HepG2 (cell line): ENCODE measurements at regions not wholly inside any gene's neighbourhood (a gene's known extent, or its start where the extent isn't known, plus 50 kb on each side); places are given as distances from the start of the nearest gene placed in this dataset.

Experiments used
- ATAC-seq: fragments of 200-7000 bp; cut with Tn5 transposase; 3 replicates; pipeline ENCODE4 v1.9.1; 2020; ENCODE audit warnings: mild to moderate bottlenecking, moderate library complexity
- BruUV-seq: library from RNA; stranded (reverse); fragments of 400-500 nt; replicated peaks from 2 replicates; lab custom pipeline; 2021; lab: Mats Ljungman, UMichigan
- CTCF ChIA-PET: fragments of 300-600 bp; formaldehyde crosslinking; extraction: SDS; loops from one replicate; lab custom pipeline; 2021; ENCODE audit warnings: low total read pairs, inconsistent platforms, low intra/inter-chr PET ratio; lab: Yijun Ruan, JAX
- POLR2A ChIA-PET: fragments of 350-600 bp; sonication (Branson Sonifier 250); formaldehyde crosslinking; loops from one replicate; lab custom pipeline; 2020; ENCODE audit warnings: antibody characterized with exemption, inconsistent platforms; lab: Yijun Ruan, JAX
- DNase-seq: peaks from one replicate; pipeline ENCODE4 v3.0.0-alpha.2; 2015; ENCODE audit warnings: low spot score
- FAIRE-seq: peaks from 3 replicates; lab custom pipeline; 2011; peaks lifted over from hg19 to GRCh38; lab: Jason Lieb, UNC
- H2AFZ ChIP-seq: one replicate; pipeline ENCODE4 v1.6.1; 2011; ENCODE audit warnings: low read length, inconsistent platforms
- H3K27ac ChIP-seq: fragments of 300-600 bp; 3 replicates; pipeline ENCODE4 v1.8.0; 2011; ENCODE audit warnings: mixed run types, mild to moderate bottlenecking, mixed read lengths, low read length, inconsistent platforms; ENCODE audit not compliant: insufficient read depth; ENCODE audit errors: extremely low read length
- H3K27me3 ChIP-seq, 2 experiments: fragments of 200-600 bp in 1 of 2; 2 replicates in 1 of 2; 3 replicates in 1 of 2; pipeline versions ENCODE4 v1.6.0 to v1.8.0; 2011; ENCODE audit warnings: low read length in 2 of 2, mild to moderate bottlenecking in 2 of 2, moderate library complexity in 2 of 2, inconsistent platforms in 1 of 2; ENCODE audit not compliant: insufficient read depth in 2 of 2, control insufficient read depth in 1 of 2
- H3K36me3 ChIP-seq, 2 experiments: fragments of 200-600 bp in 1 of 2; replicated peaks in 1 of 2; 2 replicates in 1 of 2; 3 replicates in 1 of 2; pipeline versions ENCODE4 v1.5.1 to v1.8.0; 2011; ENCODE audit warnings: low read length in 2 of 2, inconsistent platforms in 1 of 2; ENCODE audit not compliant: insufficient read depth in 2 of 2, control insufficient read depth in 1 of 2
- H3K4me1 ChIP-seq: 2 replicates; pipeline ENCODE4 v1.5.1; 2012; ENCODE audit warnings: low read length, inconsistent platforms; ENCODE audit not compliant: insufficient read depth
- H3K4me2 ChIP-seq: 2 replicates; pipeline ENCODE4 v1.6.0; 2011; ENCODE audit warnings: low read depth, low read length, inconsistent platforms
- H3K4me3 ChIP-seq, 3 experiments: fragments of 200-600 bp in 1 of 3; sonication (generic), shearing (Covaris generic) in 1 of 3; replicated peaks in 1 of 3; 2 replicates each; pipeline ENCODE4 v1.5.1; 2011 to 2016; ENCODE audit warnings: low read length in 3 of 3, inconsistent platforms in 2 of 3, low read depth in 2 of 3, mild to moderate bottlenecking in 2 of 3, control low read depth in 1 of 3, mixed read lengths in 1 of 3; ENCODE audit not compliant: insufficient read depth in 1 of 3
- H3K79me2 ChIP-seq: one replicate; pipeline ENCODE4 v1.6.1; 2011; ENCODE audit warnings: low read length, inconsistent platforms; ENCODE audit not compliant: insufficient read depth
- H3K9ac ChIP-seq: 2 replicates; pipeline ENCODE4 v1.6.0; 2011; ENCODE audit warnings: mild to moderate bottlenecking, low read depth, low read length, inconsistent platforms; ENCODE audit not compliant: insufficient read depth
- H3K9me3 ChIP-seq: 2 replicates; pipeline ENCODE4 v1.5.1; 2012; ENCODE audit warnings: mild to moderate bottlenecking, low read length
- H4K20me1 ChIP-seq: 2 replicates; pipeline ENCODE4 v1.6.0; 2011; ENCODE audit warnings: inconsistent platforms, mild to moderate bottlenecking, low read length, moderate library complexity; ENCODE audit not compliant: insufficient read depth
- ATF1 ChIP-seq: IDR thresholded peaks from 2 replicates; pipeline ENCODE4 v1.6.1; 2016; ENCODE audit warnings: mild to moderate bottlenecking, control low read depth
- GATAD2A ChIP-seq: IDR thresholded peaks from 2 replicates; pipeline ENCODE4 v1.6.1; 2016
- GLI4 ChIP-seq: sonication (generic); formaldehyde crosslinking; IDR thresholded peaks from 2 replicates; pipeline ENCODE4 v1.5.1; 2020; ENCODE audit warnings: missing genetic modification reagents, mild to moderate bottlenecking, moderate library complexity, borderline replicate concordance
- MAF1 ChIP-seq: sonication (generic); formaldehyde crosslinking; IDR thresholded peaks from 2 replicates; pipeline ENCODE4 v1.5.0; 2020; ENCODE audit warnings: missing genetic modification reagents, borderline replicate concordance
- MAFG ChIP-seq: sonication (generic); formaldehyde crosslinking; IDR thresholded peaks from 2 replicates; pipeline ENCODE4 v1.5.1; 2020; ENCODE audit warnings: mild to moderate bottlenecking, missing genetic modification reagents
- NFAT5 ChIP-seq: sonication (generic); formaldehyde crosslinking; IDR thresholded peaks from 2 replicates; pipeline ENCODE4 v1.4.0; 2020; ENCODE audit warnings: missing genetic modification reagents
- PAWR ChIP-seq: sonication (generic); formaldehyde crosslinking; IDR thresholded peaks from 2 replicates; pipeline ENCODE4 v1.4.0; 2020; ENCODE audit warnings: missing genetic modification reagents, mild to moderate bottlenecking, borderline replicate concordance
- PHF20 ChIP-seq: sonication (generic); formaldehyde crosslinking; IDR thresholded peaks from 2 replicates; pipeline ENCODE4 v1.5.0; 2020; ENCODE audit warnings: mild to moderate bottlenecking, missing genetic modification reagents
- RERE ChIP-seq: IDR thresholded peaks from 2 replicates; pipeline ENCODE4 v1.6.1; 2016; ENCODE audit warnings: low read depth, missing genetic modification reagents, missing compliant biosample characterization
- TCF12 ChIP-seq, 2 experiments: fragments of 450-650 bp in 1 of 2; sonication (generic) in 1 of 2; formaldehyde crosslinking in 1 of 2; IDR thresholded peaks; 2 replicates each; pipeline versions ENCODE4 v1.6.1 to v1.8.0; 2017 to 2022; ENCODE audit warnings: antibody characterized with exemption in 1 of 2, mild to moderate bottlenecking in 1 of 2, missing genetic modification reagents in 1 of 2, moderate library complexity in 1 of 2
- ZNF230 ChIP-seq: sonication (generic); formaldehyde crosslinking; IDR thresholded peaks from 2 replicates; pipeline ENCODE4 v1.4.0; 2020; ENCODE audit warnings: mild to moderate bottlenecking, missing genetic modification reagents
- ZNF446 ChIP-seq: sonication (generic); formaldehyde crosslinking; IDR thresholded peaks from 2 replicates; pipeline ENCODE4 v1.5.0; 2020; ENCODE audit warnings: mild to moderate bottlenecking, missing genetic modification reagents
- ZNF530 ChIP-seq: sonication (generic); formaldehyde crosslinking; IDR thresholded peaks from 2 replicates; pipeline ENCODE4 v1.5.0; 2020; ENCODE audit warnings: low read depth, mild to moderate bottlenecking, missing genetic modification reagents
- ZNF629 ChIP-seq: sonication (generic); formaldehyde crosslinking; conservative IDR thresholded peaks from 2 replicates; pipeline ENCODE4 v1.5.0; 2020; ENCODE audit warnings: missing genetic modification reagents
- ZNF709 ChIP-seq: sonication (generic); formaldehyde crosslinking; IDR thresholded peaks from 2 replicates; pipeline ENCODE4 v1.5.0; 2020; ENCODE audit warnings: mild to moderate bottlenecking, missing genetic modification reagents
- ZNF746 ChIP-seq: sonication (generic); formaldehyde crosslinking; IDR thresholded peaks from 2 replicates; pipeline ENCODE4 v1.8.0; 2022; ENCODE audit warnings: mild to moderate bottlenecking, missing genetic modification reagents
- WGBS: methylation state at CpG from one replicate; pipeline ENCODE4 v1.1.6; 2017; ENCODE audit warnings: low lambda C conversion rate; 5-methylcytosine and 5-hydroxymethylcytosine counted together
- in situ Hi-C: cut with HindIII; loops from 2 replicates; pipeline ENCODE4 v1.10.0; 2017; ENCODE audit warnings: low pct_unique_long_range_greater_than_20kb; ENCODE audit not compliant: extremely low pct_ligation_motif_present
- intact Hi-C: fragments of 100-400 bp; cut with micrococcal nuclease; formaldehyde crosslinking; loops from one replicate; pipeline ENCODE4 v1.10.0; 2022; ENCODE audit not compliant: unreplicated experiment

GRCh38 chr6:28811873-28812272 lies 111.9 kb downstream of the TRIM27 start:
- FAIRE-seq (no peak), DNase-seq (peak; percentile 41), ATAC-seq (peak; percentile 11; the same call in 1 of the 3 replicates)
- Histone ChIP-seq H3K27ac (no peak overlapping the region), H3K4me3 (no peak overlapping the region), H2AFZ (no peak overlapping the region), H3K9ac (no peak overlapping the region), H3K27me3 (peaks cover 11 to 57% of the 10 kb centered on the region in 2 experiments), H4K20me1 (no peaks in the 10 kb centered on the region), H3K79me2 (no peaks in the 10 kb centered on the region), H3K4me1 (peaks cover 75% of the 10 kb centered on the region), H3K36me3 (no peaks in the 10 kb centered on the region), H3K9me3 (no peaks in the 10 kb centered on the region), H3K4me2 (peak overlapping the region; percentile 88)
- CTCF ChIA-PET: no interaction called here
- POLR2A ChIA-PET: interaction anchor here (2.1 kb wide), 1 partner anchor 16 kb away, joined by 5 read pairs; no protein-coding TSS in a partner anchor
- 3% methylated on average over 7 of the region's 7 CpGs for WGBS
- no TSS peak for BruUV-seq
- in situ Hi-C loops: no loop called here
- intact Hi-C loops: loop anchor here (2.0 kb wide), 1 partner anchor 25 kb away; no protein-coding TSS in a partner anchor
- TF ChIP-seq ZNF746 (CRISPR knock-in tag) (no peak), NFAT5 (CRISPR knock-in tag) (no peak), PAWR (CRISPR knock-in tag) (no peak), GLI4 (CRISPR knock-in tag) (no peak), PHF20 (CRISPR knock-in tag) (no peak), ZNF629 (peak; percentile 54; the same call in 1 of the 2 replicates), TCF12 (IDR thresholded peaks at IDR 0.05) (no peak), TCF12 (CRISPR knock-in tag; IDR thresholded peaks at IDR 0.05) (no peak), MAFG (CRISPR knock-in tag) (no peak), GATAD2A (no peak), ZNF230 (CRISPR knock-in tag) (no peak), MAF1 (CRISPR knock-in tag) (peak; percentile 75; the same call in 1 of the 2 replicates), ATF1 (0 out of 2 replicates have a peak, but pooled peaks have one; percentile 36), ZNF709 (no peak), RERE (CRISPR knock-in tag) (no peak), ZNF530 (CRISPR knock-in tag) (no peak), ZNF446 (no peak)
